NCI-H1930 (cell line): ENCODE measurements at regions not wholly inside any gene's neighbourhood (a gene's known extent, or its start where the extent isn't known, plus 50 kb on each side); places are given as distances from the start of the nearest gene placed in this dataset.

ENCODE experiments used
- DNase-seq, 2 experiments: peaks; one replicate each; lab custom pipeline; 2025; lab: John Stamatoyannopoulos, UW

- DNase-seq = no peak
These were observed 149.7 kb upstream of the VANGL1 start for GRCh38 chr1:115492019-115492595.

- DNase-seq = no peak
These were observed 150.3 kb upstream of the VANGL1 start for GRCh38 chr1:115491298-115492018.

GRCh38 chr1:115479055-115479482 lies 141.0 kb upstream of the NGF start:
- DNase-seq = no peak

- DNase-seq = no peak
These were observed 139.0 kb upstream of the NGF start for GRCh38 chr1:115477071-115477470.

GRCh38 chr1:115476616-115477015 lies 138.6 kb upstream of the NGF start:
- DNase-seq = no peak

- DNase-seq = no peak
These were observed 137.9 kb upstream of the NGF start for GRCh38 chr1:115475901-115476300.

- no peak for DNase-seq
These were observed 137.2 kb upstream of the NGF start for GRCh38 chr1:115475252-115475651.

- DNase-seq = no peak
These were observed 136.0 kb upstream of the NGF start for GRCh38 chr1:115473986-115474565.

GRCh38 chr1:115469703-115470476 lies 131.8 kb upstream of the NGF start:
- DNase-seq = no peak

- DNase-seq = no peak
These were observed 129.7 kb upstream of the NGF start for GRCh38 chr1:115467790-115468189.

GRCh38 chr1:115467196-115467595 lies 129.1 kb upstream of the NGF start:
- no peak for DNase-seq

GRCh38 chr1:115466433-115466832 lies 128.4 kb upstream of the NGF start:
- no peak for DNase-seq

GRCh38 chr1:115465802-115466363 lies 127.8 kb upstream of the NGF start:
- no peak for DNase-seq

GRCh38 chr1:115463347-115463746 lies 125.3 kb upstream of the NGF start:
- no peak for DNase-seq

- no peak for DNase-seq
These were observed 124.6 kb upstream of the NGF start for GRCh38 chr1:115462566-115463076.

GRCh38 chr1:115461526-115461925 lies 123.5 kb upstream of the NGF start:
- no peak for DNase-seq

GRCh38 chr1:115459161-115459560 lies 121.1 kb upstream of the NGF start:
- no peak for DNase-seq

- no peak for DNase-seq
These were observed 120.5 kb upstream of the NGF start for GRCh38 chr1:115458426-115459114.

- no peak for DNase-seq
These were observed 119.2 kb upstream of the NGF start for GRCh38 chr1:115457289-115457688.

- DNase-seq = no peak
These were observed 118.5 kb upstream of the NGF start for GRCh38 chr1:115456441-115456961.

- no peak for DNase-seq
These were observed 116.9 kb upstream of the NGF start for GRCh38 chr1:115454837-115455511.
